Neural cell (in vitro differentiated cells): ENCODE measurements at regions not wholly inside any gene's neighbourhood (a gene's known extent, or its start where the extent isn't known, plus 50 kb on each side); places are given as distances from the start of the nearest gene placed in this dataset.

Source experiments
- H2AFZ ChIP-seq: fragments of 200-600, 300-800 bp; sonication (generic), shearing (Covaris generic); 2 replicates; pipeline ENCODE4 v1.6.0; 2014; ENCODE audit warnings: low read depth, mild to moderate bottlenecking, antibody characterized with exemption, low read length, moderate library complexity
- H3F3A ChIP-seq: fragments of 200-600 bp; shearing (Covaris generic); 2 replicates; pipeline ENCODE4 v1.6.1; 2016; ENCODE audit warnings: mild to moderate bottlenecking, moderate library complexity, mixed read lengths, antibody characterized with exemption, low read length; ENCODE audit not compliant: insufficient read depth, poor library complexity, severe bottlenecking
- H3K27ac ChIP-seq: fragments of 200-600, 300-800 bp; sonication (generic), shearing (Covaris generic); 2 replicates; pipeline ENCODE4 v1.5.1; 2014; ENCODE audit warnings: mild to moderate bottlenecking, low read length, moderate library complexity
- H3K27me3 ChIP-seq: fragments of 300-800, 200-600 bp; sonication (generic), shearing (Covaris generic); 2 replicates; pipeline ENCODE4 v1.6.0; 2014; ENCODE audit warnings: mild to moderate bottlenecking, low read depth, low read length, moderate library complexity; ENCODE audit not compliant: insufficient read depth
- H3K36me3 ChIP-seq: fragments of 300-800, 200-600 bp; sonication (generic), shearing (Covaris generic); 2 replicates; pipeline ENCODE4 v1.5.1; 2014; ENCODE audit warnings: mild to moderate bottlenecking, antibody characterized with exemption, low read length, moderate library complexity; ENCODE audit not compliant: insufficient read depth
- H3K4me2 ChIP-seq: fragments of 300-800, 200-600 bp; sonication (generic), shearing (Covaris generic); 2 replicates; pipeline ENCODE4 v1.6.0; 2014; ENCODE audit warnings: mild to moderate bottlenecking, low read length
- H3K4me3 ChIP-seq: fragments of 300-800, 200-600 bp; sonication (generic), shearing (Covaris generic); 2 replicates; pipeline ENCODE4 v1.5.1; 2014; ENCODE audit warnings: mild to moderate bottlenecking, low read length, moderate library complexity
- H3K79me2 ChIP-seq: fragments of 200-600 bp; shearing (Covaris generic); replicated peaks from 2 replicates; pipeline ENCODE4 v1.6.0; 2014; ENCODE audit warnings: mild to moderate bottlenecking, low read length, moderate library complexity; ENCODE audit not compliant: insufficient read depth
- H3K9ac ChIP-seq: fragments of 300-800, 200-600 bp; sonication (generic), shearing (Covaris generic); 2 replicates; pipeline ENCODE4 v1.6.1; 2016; ENCODE audit warnings: mild to moderate bottlenecking, low read length, mixed read lengths
- H3K9me2 ChIP-seq: fragments of 200-600 bp; shearing (Covaris generic); 2 replicates; pipeline ENCODE4 v1.6.1; 2016; ENCODE audit warnings: mild to moderate bottlenecking, low read length, mixed read lengths; ENCODE audit not compliant: insufficient read depth
- H3K9me3 ChIP-seq: fragments of 200-600, 300-800 bp; sonication (generic), shearing (Covaris generic); 2 replicates; pipeline ENCODE4 v1.6.1; 2016; ENCODE audit warnings: mild to moderate bottlenecking, mixed run types, low read length, moderate library complexity, mixed read lengths
- H4K20me1 ChIP-seq: fragments of 200-600 bp; shearing (Covaris generic); 2 replicates; pipeline ENCODE4 v1.6.1; 2016; ENCODE audit warnings: mild to moderate bottlenecking, mixed run types; ENCODE audit not compliant: insufficient read depth
- EP300 ChIP-seq: fragments of 450-650 bp; conservative IDR thresholded peaks from 2 replicates; pipeline ENCODE4 v1.6.1; 2014; ENCODE audit warnings: antibody characterized with exemption, mild to moderate bottlenecking, moderate library complexity; ENCODE audit not compliant: poor library complexity, severe bottlenecking
- EZH2 ChIP-seq: fragments of 200-600, 300-800 bp; shearing (Covaris generic), sonication (generic); IDR thresholded peaks from 2 replicates; pipeline ENCODE4 v1.6.1; 2014; ENCODE audit warnings: antibody characterized with exemption, low read length, borderline replicate concordance, mild to moderate bottlenecking; ENCODE audit not compliant: insufficient read depth, poor library complexity, severe bottlenecking
- MXI1 ChIP-seq: fragments of 450-650 bp; conservative IDR thresholded peaks from 2 replicates; pipeline ENCODE4 v1.6.1; 2014; ENCODE audit warnings: antibody characterized with exemption, mild to moderate bottlenecking; ENCODE audit not compliant: poor library complexity, severe bottlenecking
- RAD21 ChIP-seq: fragments of 450-650 bp; conservative IDR thresholded peaks from 2 replicates; pipeline ENCODE4 v1.6.1; 2014; ENCODE audit warnings: antibody characterized with exemption, mild to moderate bottlenecking, moderate library complexity
- REST ChIP-seq: IDR thresholded peaks from 2 replicates; pipeline ENCODE4 v1.6.1; 2012; ENCODE audit warnings: borderline replicate concordance
- SMC3 ChIP-seq: fragments of 450-650 bp; conservative IDR thresholded peaks from 2 replicates; pipeline ENCODE4 v1.6.1; 2014; ENCODE audit warnings: antibody characterized with exemption, mild to moderate bottlenecking, moderate library complexity; ENCODE audit not compliant: poor library complexity
- TAF1 ChIP-seq: IDR thresholded peaks from 2 replicates; pipeline ENCODE4 v1.6.1; 2012; ENCODE audit warnings: low read depth
- TF ChIP-seq, protein P1 (sequence below): fragments of 450-650 bp; IDR thresholded peaks from 2 replicates; pipeline ENCODE4 v1.5.1; 2014; ENCODE audit warnings: antibody characterized with exemption, mild to moderate bottlenecking, moderate library complexity; ENCODE audit not compliant: poor library complexity, severe bottlenecking

GRCh38 chr4:63393544-63393943, 1015.7 kb downstream of the TECRL start:
- no peak overlapping the region for H3K4me3 ChIP-seq
- no peaks in the 10 kb centered on the region for H3K9me3 ChIP-seq
- H3K27me3 ChIP-seq = no peaks in the 10 kb centered on the region
- no peak overlapping the region for H3K27ac ChIP-seq
- H3F3A ChIP-seq = no peaks in the 10 kb centered on the region
- no peaks in the 10 kb centered on the region for H3K9me2 ChIP-seq
- H3K9ac ChIP-seq = no peak overlapping the region
- H3K36me3 ChIP-seq = no peaks in the 10 kb centered on the region
- TF ChIP-seq RAD21 = no peak
- TF ChIP-seq, protein P1, sequence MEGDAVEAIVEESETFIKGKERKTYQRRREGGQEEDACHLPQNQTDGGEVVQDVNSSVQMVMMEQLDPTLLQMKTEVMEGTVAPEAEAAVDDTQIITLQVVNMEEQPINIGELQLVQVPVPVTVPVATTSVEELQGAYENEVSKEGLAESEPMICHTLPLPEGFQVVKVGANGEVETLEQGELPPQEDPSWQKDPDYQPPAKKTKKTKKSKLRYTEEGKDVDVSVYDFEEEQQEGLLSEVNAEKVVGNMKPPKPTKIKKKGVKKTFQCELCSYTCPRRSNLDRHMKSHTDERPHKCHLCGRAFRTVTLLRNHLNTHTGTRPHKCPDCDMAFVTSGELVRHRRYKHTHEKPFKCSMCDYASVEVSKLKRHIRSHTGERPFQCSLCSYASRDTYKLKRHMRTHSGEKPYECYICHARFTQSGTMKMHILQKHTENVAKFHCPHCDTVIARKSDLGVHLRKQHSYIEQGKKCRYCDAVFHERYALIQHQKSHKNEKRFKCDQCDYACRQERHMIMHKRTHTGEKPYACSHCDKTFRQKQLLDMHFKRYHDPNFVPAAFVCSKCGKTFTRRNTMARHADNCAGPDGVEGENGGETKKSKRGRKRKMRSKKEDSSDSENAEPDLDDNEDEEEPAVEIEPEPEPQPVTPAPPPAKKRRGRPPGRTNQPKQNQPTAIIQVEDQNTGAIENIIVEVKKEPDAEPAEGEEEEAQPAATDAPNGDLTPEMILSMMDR = no peak
- no peaks in the 10 kb centered on the region for H4K20me1 ChIP-seq
- H2AFZ ChIP-seq = no peak overlapping the region
- no peaks in the 10 kb centered on the region for H3K79me2 ChIP-seq
- no peak overlapping the region for H3K4me2 ChIP-seq

DNA sequence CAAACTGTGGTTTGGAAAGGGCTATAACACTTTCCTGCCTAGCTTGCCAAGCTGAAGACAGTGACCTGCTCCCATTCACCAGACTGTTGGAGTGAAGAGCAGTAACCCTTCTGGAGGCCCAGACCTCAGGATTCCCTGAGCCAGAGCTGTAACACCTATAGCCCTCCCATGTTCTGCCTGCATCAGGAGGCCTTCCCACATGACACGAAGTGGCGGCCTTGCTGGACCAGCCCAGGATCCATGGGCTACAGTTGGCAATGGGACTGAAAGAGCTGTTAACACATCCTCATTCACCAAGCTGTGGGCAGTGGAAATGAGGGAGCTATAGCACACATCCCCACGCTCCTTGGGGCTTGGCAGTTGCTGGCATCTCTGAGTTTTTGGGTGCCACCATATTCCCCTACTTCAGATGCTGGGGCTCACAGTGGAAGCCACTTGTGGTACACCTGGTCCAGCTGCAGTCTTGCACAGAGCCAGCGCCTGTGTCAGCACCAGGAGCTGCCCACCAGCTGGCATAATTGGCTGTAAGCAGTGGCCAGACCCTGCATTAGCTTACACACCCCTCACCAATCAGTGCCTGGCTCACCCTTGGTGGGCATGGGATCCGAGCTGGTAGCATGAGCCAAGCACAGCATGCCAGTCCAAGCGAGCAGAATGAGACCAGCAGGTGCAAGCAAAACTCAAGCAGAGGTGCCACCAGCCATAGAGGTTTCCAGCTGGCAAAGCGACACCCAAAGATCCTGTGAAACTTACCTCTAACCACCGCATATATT, 1029.3 kb downstream of the TECRL start:
- H3K9ac ChIP-seq = no peak overlapping the region
- H3K27ac ChIP-seq = no peak overlapping the region
- no peaks in the 10 kb centered on the region for H3K9me2 ChIP-seq
- H2AFZ ChIP-seq = no peak overlapping the region
- H4K20me1 ChIP-seq = no peaks in the 10 kb centered on the region
- no peaks in the 10 kb centered on the region for H3K9me3 ChIP-seq
- H3K4me3 ChIP-seq = no peak overlapping the region
- no peaks in the 10 kb centered on the region for H3F3A ChIP-seq
- no peak overlapping the region for H3K4me2 ChIP-seq
- TF ChIP-seq EZH2 (no peak), RAD21 (no peak), SMC3 (no peak), EP300 (no peak), MXI1 (no peak), REST (no peak), TAF1 (no peak)
- TF ChIP-seq, protein P1 = no peak
- no peaks in the 10 kb centered on the region for H3K27me3 ChIP-seq
- no peaks in the 10 kb centered on the region for H3K79me2 ChIP-seq
- no peaks in the 10 kb centered on the region for H3K36me3 ChIP-seq
